Glomerular visceral epithelial cell (primary cell): ENCODE measurements at regions not wholly inside any gene's neighbourhood (a gene's known extent, or its start where the extent isn't known, plus 50 kb on each side); places are given as distances from the start of the nearest gene placed in this dataset.
A peak's percentile ranks its signal among the peaks of the same experiment; 100 is the strongest.
"Not testable (repeated sequence)": the region's sequence is repeated elsewhere in the genome, so short reads cannot be mapped to it uniquely, and the experiment has no call there.

Experiments
- DNase-seq: peaks from one replicate; pipeline ENCODE4 v3.0.0-alpha.2; 2016; ENCODE audit errors: extremely low spot score

GRCh38 chr16:64121473-64121872 lies 1000.4 kb downstream of the CDH11 start:
- DNase-seq = peak; percentile 78

- DNase-seq = no peak
Observed at GRCh38 chr16:64116151-64116550, 1005.7 kb downstream of the CDH11 start.

GRCh38 chr16:64109241-64109640 lies 1012.6 kb downstream of the CDH11 start:
- DNase-seq = no peak

- DNase-seq = no peak
Observed at GRCh38 chr16:64102654-64103053, 1019.2 kb downstream of the CDH11 start.

GRCh38 chr16:64098451-64098850 lies 1023.4 kb downstream of the CDH11 start:
- DNase-seq = no peak

- no peak for DNase-seq
Observed at GRCh38 chr16:64096689-64097088, 1025.2 kb downstream of the CDH11 start.

GRCh38 chr16:64094992-64095634 lies 1026.8 kb downstream of the CDH11 start:
- DNase-seq = no peak

GRCh38 chr16:64094181-64094965 lies 1027.5 kb downstream of the CDH11 start:
- DNase-seq = no peak

- peak; percentile 44 for DNase-seq
Observed at GRCh38 chr16:64092271-64092670, 1029.6 kb downstream of the CDH11 start.

- DNase-seq = no peak
Observed at GRCh38 chr16:64090327-64090726, 1031.5 kb downstream of the CDH11 start.

- DNase-seq = peak; percentile 29
Observed at GRCh38 chr16:64089697-64090096, 1032.2 kb downstream of the CDH11 start.

- no peak for DNase-seq
Observed at GRCh38 chr16:64088838-64089237, 1033.0 kb downstream of the CDH11 start.

GRCh38 chr16:64085296-64085695 lies 1036.6 kb downstream of the CDH11 start:
- DNase-seq = no peak

- DNase-seq = no peak
Observed at GRCh38 chr16:64084706-64085105, 1037.2 kb downstream of the CDH11 start.

GRCh38 chr16:64083428-64084129 lies 1038.3 kb downstream of the CDH11 start:
- no peak for DNase-seq

GRCh38 chr16:64077242-64077641 lies 1044.6 kb downstream of the CDH11 start:
- no peak for DNase-seq

GRCh38 chr16:64074706-64075105 lies 1047.2 kb downstream of the CDH11 start:
- DNase-seq = no peak

- not testable (repeated sequence) for DNase-seq
Observed at GRCh38 chr16:64072131-64072730, 1049.6 kb downstream of the CDH11 start.

- DNase-seq = no peak
Observed at GRCh38 chr16:64065523-64065922, 1056.3 kb downstream of the CDH11 start.

- DNase-seq = no peak
Observed at GRCh38 chr16:64061621-64062020, 1060.2 kb downstream of the CDH11 start.

GRCh38 chr16:64060631-64061030 lies 1061.2 kb downstream of the CDH11 start:
- no peak for DNase-seq

- DNase-seq = no peak
Observed at GRCh38 chr16:64058685-64059084, 1063.2 kb downstream of the CDH11 start.
